Activated CD4-positive, alpha-beta T cell treated with anti-CD3 and anti-CD28 coated beads, Interleukin-2, amount 10 ng/mL, durations not matched to agents 7 days and 5 days (primary cell): ENCODE measurements at regions not wholly inside any gene's neighbourhood (a gene's known extent, or its start where the extent isn't known, plus 50 kb on each side); places are given as distances from the start of the nearest gene placed in this dataset.
"Not testable (repeated sequence)": the region's sequence is repeated elsewhere in the genome, so short reads cannot be mapped to it uniquely, and the experiment has no call there.

Experiments used
- CTCF ChIA-PET: fragments of 350-600 bp; sonication (Branson Sonifier 250); formaldehyde crosslinking; loops from one replicate; lab custom pipeline; 2021; ENCODE audit warnings: antibody characterized with exemption; lab: Charles Lee
- POLR2A ChIA-PET: fragments of 350-600 bp; sonication (Branson Sonifier 250); formaldehyde crosslinking; loops from one replicate; lab custom pipeline; 2021; ENCODE audit warnings: antibody characterized with exemption; lab: Charles Lee
- DNase-seq: peaks from one replicate; pipeline ENCODE4 v3.0.0-alpha.2; 2020
- H3K27ac Mint-ChIP-seq: one replicate; pipeline ENCODE4 v1.8.0; 2021; ENCODE audit warnings: mild to moderate bottlenecking, moderate library complexity, mixed read lengths
- H3K27me3 Mint-ChIP-seq: one replicate; pipeline ENCODE4 v1.8.0; 2021; ENCODE audit warnings: mixed read lengths
- H3K36me3 Mint-ChIP-seq: one replicate; pipeline ENCODE4 v1.8.0; 2021; ENCODE audit warnings: low read depth, mixed read lengths
- H3K4me1 Mint-ChIP-seq: one replicate; pipeline ENCODE4 v1.8.0; 2021; ENCODE audit warnings: mixed read lengths
- H3K4me3 Mint-ChIP-seq: one replicate; pipeline ENCODE4 v1.8.0; 2021; ENCODE audit warnings: mild to moderate bottlenecking, moderate library complexity, mixed read lengths
- H3K9me3 Mint-ChIP-seq: one replicate; pipeline ENCODE4 v1.8.0; 2021; ENCODE audit warnings: mixed read lengths

- CTCF ChIA-PET, result no interaction called here
- no peak for DNase-seq
- POLR2A ChIA-PET, result no interaction called here
- Mint-ChIP-seq H3K36me3 (no peaks in the 10 kb centered on the region), H3K4me1 (no peaks in the 10 kb centered on the region), H3K9me3 (no peaks in the 10 kb centered on the region), H3K27ac (no peak overlapping the region), H3K27me3 (no peaks in the 10 kb centered on the region), H3K4me3 (no peak overlapping the region)
Measured at GRCh38 chr1:115456441-115456961, 118.5 kb upstream of the NGF start.

- DNase-seq, result no peak
- ChIA-PET POLR2A (no interaction called here), CTCF (no interaction called here)
- Mint-ChIP-seq H3K9me3 (no peaks in the 10 kb centered on the region), H3K36me3 (no peaks in the 10 kb centered on the region), H3K27me3 (no peaks in the 10 kb centered on the region), H3K4me3 (no peak overlapping the region), H3K4me1 (no peaks in the 10 kb centered on the region), H3K27ac (no peak overlapping the region)
Measured at GRCh38 chr1:115454837-115455511, 116.9 kb upstream of the NGF start.

DNA sequence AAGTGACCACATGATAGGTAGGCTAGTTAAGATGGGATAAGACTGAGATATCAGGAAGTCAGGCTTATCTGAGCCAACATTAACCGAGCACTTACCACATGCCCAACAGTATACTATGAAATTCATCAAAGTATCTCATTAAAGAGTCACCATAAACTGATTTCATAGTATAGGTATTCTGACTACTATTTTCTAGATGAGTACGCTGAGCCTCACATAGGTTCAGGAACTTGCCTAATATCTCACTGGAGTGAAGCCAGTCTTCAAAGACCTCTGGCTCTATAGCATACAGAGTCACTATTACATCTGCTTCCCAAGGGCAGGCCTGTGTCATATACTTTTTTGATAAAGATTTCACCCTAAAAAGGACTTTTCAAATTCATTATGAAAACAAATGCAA lies 115.6 kb upstream of the NGF start:
- H3K4me3 Mint-ChIP-seq, result no peak overlapping the region
- CTCF ChIA-PET, result no interaction called here
- no peak overlapping the region for H3K27ac Mint-ChIP-seq
- H3K9me3 Mint-ChIP-seq, result no peaks in the 10 kb centered on the region
- DNase-seq, result no peak
- peaks cover 2% of the 10 kb centered on the region for H3K27me3 Mint-ChIP-seq
- H3K36me3 Mint-ChIP-seq, result no peaks in the 10 kb centered on the region
- H3K4me1 Mint-ChIP-seq, result no peaks in the 10 kb centered on the region
- POLR2A ChIA-PET, result no interaction called here

- peaks cover 3% of the 10 kb centered on the region for H3K27me3 Mint-ChIP-seq
- no peaks in the 10 kb centered on the region for H3K9me3 Mint-ChIP-seq
- ChIA-PET CTCF (interaction anchor here (0.6 kb wide), 1 partner anchor 136 kb away, joined by 5 read pairs; no protein-coding TSS in a partner anchor), POLR2A (no interaction called here)
- H3K36me3 Mint-ChIP-seq, result no peaks in the 10 kb centered on the region
- H3K4me1 Mint-ChIP-seq, result no peaks in the 10 kb centered on the region
- no peak overlapping the region for H3K27ac Mint-ChIP-seq
- DNase-seq, result no peak
- no peak overlapping the region for H3K4me3 Mint-ChIP-seq
Measured at GRCh38 chr1:115452600-115453329, 114.7 kb upstream of the NGF start.

DNA sequence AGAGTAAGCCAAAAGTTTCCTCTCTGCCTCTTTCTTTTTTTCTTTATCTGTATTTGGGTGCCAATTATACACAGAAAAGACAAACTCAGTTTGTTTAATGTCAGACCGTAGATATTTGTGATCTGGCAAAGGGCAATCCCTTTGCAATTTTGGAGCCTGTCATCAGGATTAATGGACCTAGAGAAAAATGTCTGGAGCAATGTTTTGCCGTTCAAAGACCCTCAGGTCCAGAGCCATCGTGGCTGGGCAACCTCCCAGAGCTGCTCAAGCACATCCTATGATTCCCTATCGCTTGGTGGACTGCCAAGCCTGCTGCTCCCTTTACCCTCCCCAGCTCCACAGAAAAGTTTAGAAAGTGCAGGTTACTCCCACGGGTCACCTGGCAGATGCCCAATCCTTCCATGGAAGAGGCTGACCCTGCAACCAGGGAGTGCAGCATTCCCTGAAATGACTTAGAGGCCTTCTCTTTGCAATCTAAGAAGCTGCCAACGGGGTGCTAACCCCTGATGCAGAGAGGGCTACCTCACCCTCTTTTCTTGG lies 112.5 kb upstream of the NGF start:
- Mint-ChIP-seq H3K36me3 (no peaks in the 10 kb centered on the region), H3K27ac (no peak overlapping the region), H3K27me3 (peaks cover 3% of the 10 kb centered on the region), H3K4me1 (no peaks in the 10 kb centered on the region), H3K4me3 (no peak overlapping the region), H3K9me3 (no peaks in the 10 kb centered on the region)
- ChIA-PET CTCF (interaction anchor here (0.6 kb wide), 1 partner anchor 833 kb away, joined by 5 read pairs; no protein-coding TSS in a partner anchor), POLR2A (no interaction called here)
- DNase-seq, result no peak

DNA sequence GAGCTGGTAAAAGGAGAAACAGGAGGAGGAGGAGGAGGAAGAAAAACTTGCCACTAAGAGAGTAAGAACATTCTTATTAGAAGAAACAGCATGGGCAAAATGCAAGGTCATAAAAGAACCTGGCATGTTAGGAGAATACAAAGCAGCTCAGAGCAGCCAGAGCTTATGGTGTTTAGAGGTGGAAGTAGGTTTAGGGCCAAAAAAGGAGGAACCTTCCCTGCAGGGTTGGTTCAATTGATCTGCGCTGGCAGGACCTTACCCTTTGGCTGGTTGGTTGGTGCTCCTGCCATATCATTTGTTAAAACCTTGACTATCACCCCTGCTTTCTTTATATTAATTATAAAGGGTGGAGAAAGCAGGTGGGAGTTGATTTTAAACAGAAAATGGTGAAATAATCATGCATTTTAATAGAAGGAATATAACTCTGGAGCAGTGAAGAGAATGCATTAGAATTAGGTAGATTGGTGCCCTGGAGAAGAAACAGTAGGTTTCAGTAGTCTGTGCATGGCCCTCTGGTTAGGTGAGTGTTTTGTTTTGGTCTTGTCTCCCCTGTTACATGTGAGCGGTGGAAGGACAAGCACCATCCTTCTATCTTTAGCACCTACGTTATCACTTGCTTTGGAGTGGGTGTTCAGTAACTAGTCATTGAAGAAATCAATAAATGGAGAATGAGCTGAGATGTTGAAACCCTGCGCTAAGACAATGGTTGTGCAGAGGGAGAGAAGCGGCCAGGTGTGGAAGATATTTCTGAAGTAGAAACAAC lies 110.4 kb upstream of the NGF start:
- H3K36me3 Mint-ChIP-seq, result no peaks in the 10 kb centered on the region
- no peak for DNase-seq
- ChIA-PET POLR2A (no interaction called here), CTCF (interaction anchor here (0.6 kb wide), 1 partner anchor 79 kb away, joined by 3 read pairs; no protein-coding TSS in a partner anchor)
- no peak overlapping the region for H3K4me3 Mint-ChIP-seq
- peaks cover 3% of the 10 kb centered on the region for H3K27me3 Mint-ChIP-seq
- no peaks in the 10 kb centered on the region for H3K9me3 Mint-ChIP-seq
- no peak overlapping the region for H3K27ac Mint-ChIP-seq
- no peaks in the 10 kb centered on the region for H3K4me1 Mint-ChIP-seq

GRCh38 chr1:115447672-115448071 lies 109.6 kb upstream of the NGF start:
- Mint-ChIP-seq H3K9me3 (no peaks in the 10 kb centered on the region), H3K27ac (no peak overlapping the region), H3K4me3 (no peak overlapping the region), H3K27me3 (peaks cover 3% of the 10 kb centered on the region), H3K36me3 (no peaks in the 10 kb centered on the region), H3K4me1 (no peaks in the 10 kb centered on the region)
- ChIA-PET POLR2A (no interaction called here), CTCF (no interaction called here)
- no peak for DNase-seq

DNA sequence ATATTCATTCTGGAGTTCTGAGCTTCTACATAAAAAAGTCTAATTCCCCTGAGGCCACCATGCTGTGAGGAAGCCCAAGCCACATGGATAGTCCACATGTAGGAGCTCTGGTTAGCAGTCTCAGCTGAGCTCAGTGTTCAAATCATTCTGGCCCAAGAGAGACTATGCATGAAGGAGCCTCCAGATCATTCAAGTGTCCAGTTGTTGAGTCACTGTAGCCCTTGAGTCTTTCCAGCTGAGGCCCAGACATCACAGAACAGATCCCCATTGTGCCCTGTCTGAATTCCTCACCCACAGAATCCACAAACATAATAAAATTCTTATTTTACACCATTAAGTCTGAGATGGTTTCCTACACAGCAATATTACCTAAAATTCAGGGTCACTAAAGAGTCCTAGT lies 107.0 kb upstream of the NGF start:
- CTCF ChIA-PET, result no interaction called here
- H3K9me3 Mint-ChIP-seq, result no peaks in the 10 kb centered on the region
- POLR2A ChIA-PET, result no interaction called here
- no peaks in the 10 kb centered on the region for H3K36me3 Mint-ChIP-seq
- peaks cover 3% of the 10 kb centered on the region for H3K27me3 Mint-ChIP-seq
- no peak overlapping the region for H3K27ac Mint-ChIP-seq
- no peaks in the 10 kb centered on the region for H3K4me1 Mint-ChIP-seq
- H3K4me3 Mint-ChIP-seq, result no peak overlapping the region
- DNase-seq, result no peak

DNA sequence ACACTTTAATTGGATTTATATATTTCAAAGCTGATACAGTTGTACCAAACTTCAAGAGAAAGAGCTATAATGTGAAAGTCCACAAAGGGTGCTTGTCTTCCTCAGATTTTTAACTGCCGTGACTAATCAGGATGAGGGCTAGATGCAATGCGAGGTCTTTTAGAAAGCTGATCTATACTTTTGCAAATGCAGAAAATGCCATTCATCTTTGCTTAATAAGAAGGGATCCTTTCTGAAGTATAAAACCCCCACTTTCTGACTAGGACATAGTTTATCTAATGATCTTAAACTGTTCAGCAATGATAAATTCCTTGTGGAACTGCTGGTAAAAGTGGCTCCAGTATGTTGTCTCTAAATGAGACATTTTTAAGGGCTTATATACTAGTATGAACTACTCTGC lies 102.7 kb upstream of the NGF start:
- no peak overlapping the region for H3K27ac Mint-ChIP-seq
- ChIA-PET POLR2A (no interaction called here), CTCF (interaction anchor here (0.6 kb wide), 1 partner anchor 94 kb away, joined by 3 read pairs; no protein-coding TSS in a partner anchor)
- no peaks in the 10 kb centered on the region for H3K27me3 Mint-ChIP-seq
- H3K36me3 Mint-ChIP-seq, result no peaks in the 10 kb centered on the region
- no peak for DNase-seq
- no peaks in the 10 kb centered on the region for H3K4me1 Mint-ChIP-seq
- no peaks in the 10 kb centered on the region for H3K9me3 Mint-ChIP-seq
- H3K4me3 Mint-ChIP-seq, result no peak overlapping the region

DNA sequence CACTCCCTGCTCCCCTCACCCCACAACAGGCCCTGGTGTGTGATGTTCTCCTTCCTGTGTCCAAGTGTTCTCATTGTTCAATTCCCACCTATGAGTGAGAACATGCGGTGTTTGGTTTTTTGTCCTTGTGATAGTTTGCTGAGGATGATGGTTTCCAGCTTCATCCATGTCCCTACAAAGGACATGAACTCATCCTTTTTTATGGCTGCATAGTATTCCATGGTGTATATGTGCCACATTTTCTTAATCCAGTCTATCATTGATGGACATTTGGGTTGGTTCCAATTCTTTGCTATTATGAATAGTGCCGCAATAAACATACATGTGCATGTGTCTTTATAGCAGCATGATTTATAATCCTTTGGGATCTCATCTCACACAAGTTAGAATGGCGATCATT lies 101.5 kb upstream of the NGF start:
- DNase-seq, H3K27ac Mint-ChIP-seq, H3K36me3 Mint-ChIP-seq, CTCF ChIA-PET, H3K4me1 Mint-ChIP-seq, H3K9me3 Mint-ChIP-seq, H3K27me3 Mint-ChIP-seq, H3K4me3 Mint-ChIP-seq, POLR2A ChIA-PET: not testable (repeated sequence)

DNA sequence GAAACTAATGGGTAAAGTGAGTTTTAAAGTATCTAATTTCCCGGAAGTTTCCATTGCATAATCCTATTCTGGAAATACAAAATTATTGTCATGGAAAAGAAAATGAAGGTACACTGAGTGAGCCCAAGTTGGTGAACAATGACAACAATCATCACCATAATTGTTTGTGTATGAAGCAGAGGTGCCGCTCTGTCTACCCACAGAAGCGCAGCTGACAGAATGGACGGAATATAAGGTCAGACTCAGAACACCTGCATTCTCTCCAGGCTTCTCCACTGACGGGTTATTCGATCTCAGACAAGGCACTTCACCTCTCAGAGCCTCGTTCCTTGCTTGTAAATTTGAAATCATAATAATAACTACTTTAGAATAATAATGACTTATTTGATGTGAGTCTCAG lies 99.1 kb upstream of the NGF start:
- no peak overlapping the region for H3K4me3 Mint-ChIP-seq
- no peak overlapping the region for H3K27ac Mint-ChIP-seq
- no peaks in the 10 kb centered on the region for H3K4me1 Mint-ChIP-seq
- ChIA-PET CTCF (no interaction called here), POLR2A (no interaction called here)
- DNase-seq, result no peak
- H3K36me3 Mint-ChIP-seq, result no peaks in the 10 kb centered on the region
- H3K27me3 Mint-ChIP-seq, result no peaks in the 10 kb centered on the region
- H3K9me3 Mint-ChIP-seq, result no peaks in the 10 kb centered on the region

DNA sequence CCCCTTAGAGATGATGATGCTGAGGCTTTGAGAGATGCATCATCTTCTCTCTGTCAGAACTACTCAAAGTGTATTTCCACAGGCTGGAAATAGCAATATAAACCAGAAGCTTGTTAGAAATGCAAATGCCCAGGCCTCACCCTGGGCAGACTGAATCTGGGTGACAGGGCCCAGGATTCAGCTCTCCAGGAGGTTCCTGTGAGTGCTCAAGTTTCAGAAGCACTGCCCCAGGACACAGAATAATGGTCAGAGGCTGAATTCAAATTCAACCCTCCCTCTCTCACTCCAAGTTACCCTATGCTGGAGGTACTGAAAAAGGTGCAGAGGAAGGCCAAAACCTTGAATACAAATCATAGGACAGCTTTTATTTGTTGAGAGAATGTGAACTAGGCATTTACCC lies 98.5 kb upstream of the NGF start:
- Mint-ChIP-seq H3K4me3 (no peak overlapping the region), H3K9me3 (no peaks in the 10 kb centered on the region), H3K36me3 (no peaks in the 10 kb centered on the region), H3K27ac (no peak overlapping the region), H3K4me1 (no peaks in the 10 kb centered on the region), H3K27me3 (no peaks in the 10 kb centered on the region)
- ChIA-PET POLR2A (no interaction called here), CTCF (no interaction called here)
- DNase-seq, result no peak

GRCh38 chr1:115433483-115433882 lies 95.4 kb upstream of the NGF start:
- H3K4me1 Mint-ChIP-seq, result no peaks in the 10 kb centered on the region

More at GRCh38 chr1:115433483-115433882, 95.4 kb upstream of the NGF start:
- Mint-ChIP-seq H3K9me3 (no peaks in the 10 kb centered on the region), H3K36me3 (no peaks in the 10 kb centered on the region), H3K27ac (no peak overlapping the region), H3K4me3 (no peak overlapping the region), H3K27me3 (no peaks in the 10 kb centered on the region)
- no peak for DNase-seq
- POLR2A ChIA-PET, result no interaction called here
- CTCF ChIA-PET, result no interaction called here
